ENCODE measurements at regions not wholly inside any gene's neighbourhood (a gene's known extent, or its start where the extent isn't known, plus 50 kb on each side); places are given as distances from the start of the nearest gene placed in this dataset.

- Histone ChIP-seq H2AFZ (ENCODE audit: low read depth, low read length) (no peak overlapping the region), H3K4me2 (ENCODE audit: insufficient read depth, low read length) (no peak overlapping the region), H3K36me3 (ENCODE audit: control insufficient read depth, insufficient read depth, low read length) (no peaks in the 10 kb centered on the region), H3K27me3 (ENCODE audit: control insufficient read depth in 2 of 2, insufficient read depth in 2 of 2, low read length in 2 of 2) (no peaks in the 10 kb centered on the region), H3K27ac (ENCODE audit: extremely low read depth, low read depth, low read length) (no peak overlapping the region), H3K9me1 (ENCODE audit: control insufficient read depth, insufficient read depth, low read length) (no peaks in the 10 kb centered on the region), H3K9me3 (replicated peaks; ENCODE audit: control insufficient read depth, insufficient read depth, low read depth, low read length) (no peaks in the 10 kb centered on the region), H3K4me3 (no peak overlapping the region), H3K9ac (ENCODE audit: insufficient read depth in 1 of 2, low read depth in 2 of 2, low read length in 2 of 2) (no peak overlapping the region), H4K20me1 (replicated peaks; ENCODE audit: control insufficient read depth, insufficient read depth, low read length) (no peaks in the 10 kb centered on the region), H3K79me2 (ENCODE audit: control insufficient read depth, insufficient read depth, low read length) (no peaks in the 10 kb centered on the region), H3K4me1 (replicated peaks in 1 of 2; ENCODE audit: control insufficient read depth in 2 of 2, insufficient read depth in 2 of 2, low read length in 2 of 2) (no peaks in the 10 kb centered on the region)
- FAIRE-seq (no peak), DNase-seq (ENCODE audit: extremely low read depth in 1 of 4, low spot score in 3 of 4) (no peak), ATAC-seq (no peak)
- in situ Hi-C loops (cut with MboI), result no loop called here
- POLR2A ChIA-PET, result no interaction called here
- BruUV-seq (replicated peaks), result no TSS peak
- 16% methylated on average over 2 of the region's 2 CpGs for WGBS (ENCODE audit: insufficient coverage, low coverage, missing lambda C conversion rate)
- CTCF ChIA-PET (ENCODE audit: low intra/inter-chr PET ratio), result no interaction called here
- no peak for TF ChIP-seq STAT5A (IDR thresholded peaks at IDR 0.05; ENCODE audit: borderline replicate concordance, low read length)
- intact Hi-C loops (cut with micrococcal nuclease), result no loop called here
Observed at GRCh38 chr4:23238848-23239247, 546.1 kb downstream of the GBA3 start.

- Histone ChIP-seq H4K20me1 (replicated peaks; ENCODE audit: control insufficient read depth, insufficient read depth, low read length) (no peaks in the 10 kb centered on the region), H3K79me2 (ENCODE audit: control insufficient read depth, insufficient read depth, low read length) (no peaks in the 10 kb centered on the region), H3K9me3 (replicated peaks; ENCODE audit: control insufficient read depth, insufficient read depth, low read depth, low read length) (no peaks in the 10 kb centered on the region), H3K27ac (ENCODE audit: extremely low read depth, low read depth, low read length) (no peak overlapping the region), H3K4me2 (ENCODE audit: insufficient read depth, low read length) (no peak overlapping the region), H3K9ac (ENCODE audit: insufficient read depth in 1 of 2, low read depth in 2 of 2, low read length in 2 of 2) (no peak overlapping the region), H3K27me3 (ENCODE audit: control insufficient read depth in 2 of 2, insufficient read depth in 2 of 2, low read length in 2 of 2) (no peaks in the 10 kb centered on the region), H3K4me3 (no peak overlapping the region), H3K36me3 (ENCODE audit: control insufficient read depth, insufficient read depth, low read length) (no peaks in the 10 kb centered on the region), H2AFZ (ENCODE audit: low read depth, low read length) (no peak overlapping the region), H3K4me1 (replicated peaks in 1 of 2; ENCODE audit: control insufficient read depth in 2 of 2, insufficient read depth in 2 of 2, low read length in 2 of 2) (no peaks in the 10 kb centered on the region), H3K9me1 (ENCODE audit: control insufficient read depth, insufficient read depth, low read length) (no peaks in the 10 kb centered on the region)
- TF ChIP-seq CGGBP1 (CRISPR knock-in tag; IDR thresholded peaks at IDR 0.05), result no peak
- BruUV-seq (replicated peaks), result no TSS peak
- intact Hi-C loops (cut with micrococcal nuclease) (no loop called here), in situ Hi-C loops (cut with MboI) (no loop called here)
- FAIRE-seq (no peak), DNase-seq (ENCODE audit: extremely low read depth in 1 of 4, low spot score in 3 of 4) (no peak), ATAC-seq (no peak)
- CTCF ChIA-PET (ENCODE audit: low intra/inter-chr PET ratio), result no interaction called here
- POLR2A ChIA-PET, result no interaction called here
- 26% methylated on average over 3 of the region's 3 CpGs for WGBS (ENCODE audit: insufficient coverage, low coverage, missing lambda C conversion rate)
Observed at GRCh38 chr4:23237771-23238170, 545.0 kb downstream of the GBA3 start.

Data from K562 (cell line).